Loucy (cell line): ENCODE measurements at regions not wholly inside any gene's neighbourhood (a gene's known extent, or its start where the extent isn't known, plus 50 kb on each side); places are given as distances from the start of the nearest gene placed in this dataset.

Source experiments
- H2AFZ ChIP-seq: fragments of 200-600 bp; sonication (generic); 2 replicates; pipeline ENCODE4 v1.6.0; 2016; ENCODE audit warnings: antibody characterized with exemption, mild to moderate bottlenecking, low read length, moderate library complexity
- H3F3A ChIP-seq: fragments of 200-600 bp; 2 replicates; pipeline ENCODE4 v1.6.0; 2016; ENCODE audit warnings: antibody characterized with exemption, low read depth, mild to moderate bottlenecking
- H3K27me3 ChIP-seq: fragments of 200-600 bp; sonication (generic); 2 replicates; pipeline ENCODE4 v1.6.1; 2014; ENCODE audit warnings: low read length, mild to moderate bottlenecking; ENCODE audit not compliant: insufficient read depth, poor library complexity, severe bottlenecking
- H3K36me3 ChIP-seq: fragments of 200-600 bp; sonication (generic); 2 replicates; pipeline ENCODE4 v1.6.1; 2016; ENCODE audit warnings: low read length; ENCODE audit not compliant: insufficient read depth
- H3K4me1 ChIP-seq: fragments of 200-600 bp; sonication (generic); 2 replicates; pipeline ENCODE4 v1.5.1; 2014; ENCODE audit warnings: low read length, mild to moderate bottlenecking; ENCODE audit not compliant: insufficient read depth, poor library complexity, severe bottlenecking
- H3K4me2 ChIP-seq: fragments of 200-600 bp; sonication (generic); 2 replicates; pipeline ENCODE4 v1.6.0; 2014; ENCODE audit warnings: antibody characterized with exemption, low read length, low read depth, mild to moderate bottlenecking; ENCODE audit not compliant: poor library complexity, severe bottlenecking
- H3K4me3 ChIP-seq: fragments of 200-600 bp; sonication (generic); 2 replicates; pipeline ENCODE4 v1.5.1; 2014; ENCODE audit warnings: low read length, mild to moderate bottlenecking, mixed read lengths; ENCODE audit not compliant: poor library complexity, severe bottlenecking
- H3K79me2 ChIP-seq: fragments of 200-600 bp; sonication (generic); 2 replicates; pipeline ENCODE4 v1.6.1; 2014; ENCODE audit warnings: low read length; ENCODE audit not compliant: insufficient read depth
- H3K9ac ChIP-seq: fragments of 200-600 bp; sonication (generic); 2 replicates; pipeline ENCODE4 v1.6.0; 2014; ENCODE audit warnings: mild to moderate bottlenecking, low read depth, low read length, moderate library complexity; ENCODE audit not compliant: poor library complexity, severe bottlenecking
- H3K9me2 ChIP-seq: fragments of 200-600 bp; sonication (generic); replicated peaks from 2 replicates; pipeline ENCODE4 v1.6.1; 2016; ENCODE audit warnings: low read depth, low read length, mixed read lengths
- H3K9me3 ChIP-seq: fragments of 200-600 bp; sonication (generic); 2 replicates; pipeline ENCODE4 v1.6.1; 2014; ENCODE audit warnings: mild to moderate bottlenecking, antibody characterized with exemption, low read length, low read depth; ENCODE audit not compliant: insufficient read depth
- H4K20me1 ChIP-seq: fragments of 200-600 bp; sonication (generic); 2 replicates; pipeline ENCODE4 v1.6.0; 2014; ENCODE audit warnings: antibody characterized with exemption, low read length, mild to moderate bottlenecking; ENCODE audit not compliant: insufficient read depth, poor library complexity, severe bottlenecking
- EZH2phosphoT487 ChIP-seq: fragments of 200-600 bp; IDR thresholded peaks from 2 replicates; pipeline ENCODE4 v1.6.1; 2018; ENCODE audit warnings: antibody characterized with exemption, mild to moderate bottlenecking, moderate library complexity, borderline replicate concordance
- TF ChIP-seq, protein P1 (sequence below): fragments of 200-600 bp; sonication (generic); conservative IDR thresholded peaks from 2 replicates; pipeline ENCODE4 v1.5.1; 2014; ENCODE audit warnings: mild to moderate bottlenecking, antibody characterized with exemption, low read length

- Histone ChIP-seq H3K4me1 (no peaks in the 10 kb centered on the region), H3K27me3 (no peaks in the 10 kb centered on the region), H3K9me3 (no peaks in the 10 kb centered on the region), H3K9ac (no peak overlapping the region), H2AFZ (no peak overlapping the region), H3K4me3 (no peak overlapping the region), H3K79me2 (no peaks in the 10 kb centered on the region), H3K4me2 (no peak overlapping the region), H3F3A (no peaks in the 10 kb centered on the region), H4K20me1 (no peaks in the 10 kb centered on the region), H3K36me3 (no peaks in the 10 kb centered on the region), H3K9me2 (no peaks in the 10 kb centered on the region)
- TF ChIP-seq, protein P1, sequence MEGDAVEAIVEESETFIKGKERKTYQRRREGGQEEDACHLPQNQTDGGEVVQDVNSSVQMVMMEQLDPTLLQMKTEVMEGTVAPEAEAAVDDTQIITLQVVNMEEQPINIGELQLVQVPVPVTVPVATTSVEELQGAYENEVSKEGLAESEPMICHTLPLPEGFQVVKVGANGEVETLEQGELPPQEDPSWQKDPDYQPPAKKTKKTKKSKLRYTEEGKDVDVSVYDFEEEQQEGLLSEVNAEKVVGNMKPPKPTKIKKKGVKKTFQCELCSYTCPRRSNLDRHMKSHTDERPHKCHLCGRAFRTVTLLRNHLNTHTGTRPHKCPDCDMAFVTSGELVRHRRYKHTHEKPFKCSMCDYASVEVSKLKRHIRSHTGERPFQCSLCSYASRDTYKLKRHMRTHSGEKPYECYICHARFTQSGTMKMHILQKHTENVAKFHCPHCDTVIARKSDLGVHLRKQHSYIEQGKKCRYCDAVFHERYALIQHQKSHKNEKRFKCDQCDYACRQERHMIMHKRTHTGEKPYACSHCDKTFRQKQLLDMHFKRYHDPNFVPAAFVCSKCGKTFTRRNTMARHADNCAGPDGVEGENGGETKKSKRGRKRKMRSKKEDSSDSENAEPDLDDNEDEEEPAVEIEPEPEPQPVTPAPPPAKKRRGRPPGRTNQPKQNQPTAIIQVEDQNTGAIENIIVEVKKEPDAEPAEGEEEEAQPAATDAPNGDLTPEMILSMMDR: no peak
- TF ChIP-seq EZH2phosphoT487: no peak
Observed at GRCh38 chr6:62530985-62531384, 245.0 kb upstream of the KHDRBS2 start.

DNA sequence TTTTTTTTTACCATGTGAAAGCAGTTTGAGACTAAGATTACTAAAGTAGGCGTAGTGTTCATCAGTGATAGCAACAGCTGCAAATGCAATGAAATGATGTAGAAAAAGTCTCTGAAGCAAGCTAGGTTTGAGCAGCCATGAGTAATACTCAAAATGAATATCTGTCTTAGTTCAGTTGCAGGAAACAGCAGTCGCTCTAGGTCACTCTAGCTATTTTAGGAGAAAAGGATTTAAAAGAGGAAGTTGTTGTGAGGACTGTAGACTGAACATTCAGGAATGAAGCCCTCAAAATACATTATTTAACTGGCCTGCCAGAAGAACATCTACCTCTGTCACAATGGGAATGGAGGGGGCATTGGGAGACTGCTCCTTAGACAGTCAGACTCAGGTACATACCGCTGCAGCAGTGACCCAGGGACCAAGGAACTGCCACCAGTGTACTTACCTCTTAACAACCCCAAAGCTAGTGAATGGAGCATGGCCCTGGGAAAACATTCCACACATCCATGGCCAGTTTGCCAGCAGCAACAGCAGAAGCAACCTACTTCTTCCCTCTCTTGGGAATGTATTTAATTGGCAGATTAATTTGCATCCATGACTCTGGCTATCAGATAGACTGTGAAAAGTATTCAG is 243.0 kb upstream of the KHDRBS2 start:
- H3K36me3 ChIP-seq: no peaks in the 10 kb centered on the region
- no peaks in the 10 kb centered on the region for H3K4me1 ChIP-seq
- H3F3A ChIP-seq: no peaks in the 10 kb centered on the region
- H3K27me3 ChIP-seq: no peaks in the 10 kb centered on the region
- H3K4me3 ChIP-seq: no peak overlapping the region
- TF ChIP-seq, protein P1: no peak
- no peak for TF ChIP-seq EZH2phosphoT487
- no peaks in the 10 kb centered on the region for H3K9me3 ChIP-seq
- H3K9ac ChIP-seq: no peak overlapping the region
- no peaks in the 10 kb centered on the region for H4K20me1 ChIP-seq
- H3K79me2 ChIP-seq: no peaks in the 10 kb centered on the region
- H3K4me2 ChIP-seq: no peak overlapping the region
- H3K9me2 ChIP-seq: no peaks in the 10 kb centered on the region
- no peak overlapping the region for H2AFZ ChIP-seq

GRCh38 chr6:62523630-62524029 is 237.6 kb upstream of the KHDRBS2 start:
- no peaks in the 10 kb centered on the region for H3F3A ChIP-seq
- TF ChIP-seq, protein P1: no peak
- TF ChIP-seq EZH2phosphoT487: no peak

More at GRCh38 chr6:62523630-62524029, 237.6 kb upstream of the KHDRBS2 start:
- H4K20me1 ChIP-seq: no peaks in the 10 kb centered on the region
- no peak overlapping the region for H2AFZ ChIP-seq
- H3K4me3 ChIP-seq: no peak overlapping the region
- no peaks in the 10 kb centered on the region for H3K36me3 ChIP-seq
- no peak overlapping the region for H3K4me2 ChIP-seq
- H3K9me2 ChIP-seq: no peaks in the 10 kb centered on the region
- no peaks in the 10 kb centered on the region for H3K4me1 ChIP-seq
- no peaks in the 10 kb centered on the region for H3K27me3 ChIP-seq
- H3K79me2 ChIP-seq: no peaks in the 10 kb centered on the region
- H3K9me3 ChIP-seq: no peaks in the 10 kb centered on the region
- H3K9ac ChIP-seq: no peak overlapping the region
